Tibial nerve (tissue), 4 donors: ENCODE measurements at regions not wholly inside any gene's neighbourhood (a gene's known extent, or its start where the extent isn't known, plus 50 kb on each side); places are given as distances from the start of the nearest gene placed in this dataset.

Experiments
- DNase-seq, 2 donors: peaks; one replicate each; pipeline ENCODE4 v3.0.0-alpha.2; 2019; ENCODE audit warnings: low spot score in 2 of 2
- H3K27ac ChIP-seq, 4 donors: fragments of 200-600 bp; sonication (generic) in 3 of 4; one replicate each; pipeline ENCODE4 v1.5.1; 2017 to 2019; ENCODE audit warnings: mild to moderate bottlenecking in 1 of 4
- H3K27me3 ChIP-seq, 2 donors: fragments of 200-600 bp; sonication (generic) in 1 of 2; one replicate each; pipeline versions ENCODE4 v1.5.1 to v1.6.0; 2017 to 2019
- H3K36me3 ChIP-seq, 3 donors: fragments of 200-600 bp; sonication (generic); one replicate each; pipeline ENCODE4 v1.5.1; 2018 to 2019
- H3K4me1 ChIP-seq, 4 donors: fragments of 200-600 bp; sonication (generic) in 3 of 4; one replicate each; pipeline ENCODE4 v1.5.1; 2017 to 2019
- H3K4me3 ChIP-seq, 4 donors: fragments of 200-600 bp; sonication (generic) in 3 of 4; one replicate each; pipeline ENCODE4 v1.5.1; 2017 to 2019; ENCODE audit warnings: mild to moderate bottlenecking in 1 of 4, moderate library complexity in 1 of 4
- H3K9me3 ChIP-seq, 4 donors: fragments of 200-600 bp; sonication (generic) in 3 of 4; one replicate each; pipeline ENCODE4 v1.5.1; 2017 to 2019
- CTCF ChIP-seq, 5 experiments: fragments of 200-600 bp in 3 of 5; fragments of 450-650 bp in 2 of 5; sonication (generic) in 3 of 5; IDR thresholded peaks; one replicate each; pipeline ENCODE4 v1.5.1; 2016 to 2019; ENCODE audit warnings: antibody characterized with exemption in 5 of 5, mild to moderate bottlenecking in 3 of 5, moderate library complexity in 2 of 5
- EP300 ChIP-seq, 2 donors: sonication (generic); formaldehyde crosslinking; IDR thresholded peaks; one replicate each; pipeline ENCODE4 v1.6.1; 2017; ENCODE audit warnings: antibody characterized with exemption in 2 of 2, mild to moderate bottlenecking in 1 of 2
- POLR2A ChIP-seq, 2 donors: fragments of 450-650 bp; IDR thresholded peaks; one replicate each; pipeline ENCODE4 v1.6.1; 2017; ENCODE audit warnings: antibody characterized with exemption in 2 of 2, mild to moderate bottlenecking in 2 of 2, moderate library complexity in 2 of 2
- WGBS, 2 donors: methylation state at CpG; one replicate each; pipeline ENCODE4 v1.1.5; 2018; 5-methylcytosine and 5-hydroxymethylcytosine counted together

DNA sequence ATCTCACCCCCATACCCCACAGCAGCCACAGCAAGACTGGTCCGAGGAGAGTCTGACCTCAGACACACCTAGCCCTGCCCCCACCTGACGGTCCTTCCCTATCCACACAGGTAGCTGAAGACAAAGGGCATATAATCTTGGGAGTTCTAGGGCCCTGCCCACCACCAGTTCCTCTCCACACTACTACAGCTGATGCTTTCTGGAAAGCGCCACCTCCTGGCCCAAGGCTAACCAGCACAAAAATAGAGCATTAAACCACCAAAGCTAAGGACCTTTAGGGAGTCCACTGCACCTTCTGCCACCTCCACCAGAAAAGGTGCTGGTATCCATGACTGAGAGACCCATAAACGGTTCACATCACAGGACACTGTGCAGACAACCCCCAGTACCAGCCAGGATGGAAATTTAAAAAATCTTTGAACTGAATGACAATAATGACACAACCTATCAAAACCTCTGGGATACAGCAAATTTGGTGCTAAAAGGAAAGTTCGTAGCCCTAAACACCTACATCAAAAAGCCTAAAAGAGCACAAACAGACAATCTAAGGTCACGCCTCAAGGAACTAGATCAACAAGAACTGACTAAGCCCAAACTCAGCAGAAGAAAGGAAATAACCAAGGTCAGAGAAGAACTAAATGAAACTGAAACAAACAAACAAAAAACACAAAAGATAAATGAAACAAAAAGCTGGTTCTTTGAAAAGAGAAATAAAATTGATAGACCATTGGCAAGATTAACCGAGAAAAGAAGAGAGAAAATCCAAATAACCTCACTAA, 122.1 kb upstream of the TPRG1 start:
- TF ChIP-seq POLR2A (IDR thresholded peaks at IDR 0.05) (no peak), EP300 (IDR thresholded peaks at IDR 0.05) (no peak), CTCF (IDR thresholded peaks at IDR 0.05) (no peak)
- H3K4me3 ChIP-seq = no peak overlapping the region
- H3K27ac ChIP-seq = no peak overlapping the region
- H3K27me3 ChIP-seq = no peaks in the 10 kb centered on the region
- no peak for DNase-seq
- H3K4me1 ChIP-seq = no peaks in the 10 kb centered on the region
- peaks cover 0 to 22% (median 0%) of the 10 kb centered on the region in 4 donors for H3K9me3 ChIP-seq
- H3K36me3 ChIP-seq = no peaks in the 10 kb centered on the region
- 91 to 96% methylated on average over 7 of the region's 7 CpGs for WGBS, 2 donors

DNA sequence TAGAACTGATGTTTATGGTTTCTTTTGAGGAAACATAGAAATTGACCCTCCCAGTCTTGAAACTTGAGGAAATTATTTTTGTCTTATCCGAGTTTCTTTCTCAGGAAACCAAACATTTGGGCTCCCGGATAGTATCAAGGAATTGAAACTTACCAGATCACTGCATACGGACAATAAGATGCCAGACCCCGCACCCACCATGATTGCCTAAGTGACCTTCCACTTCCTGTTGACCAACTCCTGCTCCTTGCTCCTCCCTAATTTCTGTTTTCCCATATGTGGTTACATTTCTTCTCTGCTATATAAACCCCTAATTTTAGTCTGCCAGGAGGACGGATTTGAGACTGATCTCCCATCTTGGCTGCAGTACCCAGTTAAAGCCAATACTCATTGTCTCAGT, 118.4 kb upstream of the TPRG1 start:
- WGBS, 2 donors = 79 to 80% methylated on average over 5 of the region's 5 CpGs

GRCh38 chr3:189056646-189057335, 115.0 kb upstream of the TPRG1 start:
- Histone ChIP-seq H3K4me3 (no peak overlapping the region), H3K4me1 (peaks cover 0 to 6% (median 0%) of the 10 kb centered on the region in 4 donors), H3K27me3 (no peaks in the 10 kb centered on the region), H3K36me3 (no peaks in the 10 kb centered on the region), H3K27ac (peak overlapping the region in 1 of 4 donors; percentile 2), H3K9me3 (peaks cover 0 to 25% (median 0%) of the 10 kb centered on the region in 4 donors)
- DNase-seq = peak in 1 of 2 donors; percentile 10
- WGBS, 2 donors = 50 to 61% methylated on average over 3 of the region's 3 CpGs
- TF ChIP-seq POLR2A (IDR thresholded peaks at IDR 0.05) (no peak), EP300 (IDR thresholded peaks at IDR 0.05) (peak in 1 of 2 donors; percentile 43)

More for the DNA sequence above, 118.4 kb upstream of the TPRG1 start:
- DNase-seq = no peak
- no peak overlapping the region for H3K4me3 ChIP-seq
- no peaks in the 10 kb centered on the region for H3K36me3 ChIP-seq
- H3K4me1 ChIP-seq = peaks cover 0 to 6% (median 0%) of the 10 kb centered on the region in 4 donors
- peaks cover 0 to 22% (median 0%) of the 10 kb centered on the region in 4 donors for H3K9me3 ChIP-seq
- no peak overlapping the region for H3K27ac ChIP-seq
- H3K27me3 ChIP-seq = no peaks in the 10 kb centered on the region
- TF ChIP-seq POLR2A (IDR thresholded peaks at IDR 0.05) (no peak), EP300 (IDR thresholded peaks at IDR 0.05) (no peak), CTCF (IDR thresholded peaks at IDR 0.05) (no peak)

- Histone ChIP-seq H3K9me3 (peaks cover 0 to 25% (median 0%) of the 10 kb centered on the region in 4 donors), H3K27ac (peak overlapping the region in 1 of 4 donors; percentile 2), H3K36me3 (no peaks in the 10 kb centered on the region), H3K4me1 (peaks cover 0 to 6% (median 0%) of the 10 kb centered on the region in 4 donors), H3K27me3 (no peaks in the 10 kb centered on the region), H3K4me3 (no peak overlapping the region)
- DNase-seq = no peak
- TF ChIP-seq CTCF (IDR thresholded peaks at IDR 0.05) (no peak), POLR2A (IDR thresholded peaks at IDR 0.05) (no peak), EP300 (IDR thresholded peaks at IDR 0.05) (no peak)
- WGBS, 2 donors = 59 to 66% methylated on average over 1 of the region's 1 CpG
These were observed 114.4 kb upstream of the TPRG1 start for GRCh38 chr3:189057369-189057768.

DNA sequence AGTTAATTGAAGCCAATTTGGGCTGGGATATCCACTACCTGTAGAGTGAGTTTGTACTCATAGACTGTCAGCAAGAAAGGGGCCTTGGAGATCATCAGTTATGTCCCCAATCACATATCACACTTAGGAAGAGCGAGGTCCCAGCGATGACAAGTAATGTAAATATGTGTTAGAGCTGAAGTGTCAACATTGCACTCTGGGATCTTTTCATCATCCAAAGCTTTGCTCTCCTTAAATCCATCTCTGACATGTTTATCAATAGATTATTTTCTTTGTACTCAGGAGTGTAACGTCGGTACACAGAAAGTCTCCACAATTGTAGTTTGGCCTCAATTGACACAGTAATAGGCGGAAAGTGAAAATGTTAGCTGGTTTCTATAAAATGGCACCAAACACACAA, 113.7 kb upstream of the TPRG1 start:
- H3K4me3 ChIP-seq = no peak overlapping the region
- DNase-seq = no peak
- WGBS, 2 donors = 93 to 94% methylated on average over 5 of the region's 5 CpGs
- H3K9me3 ChIP-seq = peaks cover 0 to 28% (median under 1%) of the 10 kb centered on the region in 4 donors
- H3K36me3 ChIP-seq = no peaks in the 10 kb centered on the region
- no peak for TF ChIP-seq CTCF (IDR thresholded peaks at IDR 0.05)
- TF ChIP-seq EP300 (IDR thresholded peaks at IDR 0.05) = no peak
- no peak for TF ChIP-seq POLR2A (IDR thresholded peaks at IDR 0.05)
- no peak overlapping the region for H3K27ac ChIP-seq
- no peaks in the 10 kb centered on the region for H3K27me3 ChIP-seq
- H3K4me1 ChIP-seq = peaks cover 0 to 6% (median 0%) of the 10 kb centered on the region in 4 donors
